HG03558 (cell line): ENCODE measurements at regions not wholly inside any gene's neighbourhood (a gene's known extent, or its start where the extent isn't known, plus 50 kb on each side); places are given as distances from the start of the nearest gene placed in this dataset.

Experiments
- ATAC-seq: cut with Tn5 transposase; IDR thresholded peaks from one replicate; pipeline ENCODE4 v1.9.1; 2021; ENCODE audit warnings: moderate number of reproducible peaks; ENCODE audit not compliant: unreplicated experiment; ENCODE audit errors: extremely low read depth

- no peak for ATAC-seq
Measured at GRCh38 chr21:27196651-27197050, 229.8 kb upstream of the ADAMTS5 start.

- no peak for ATAC-seq
Measured at GRCh38 chr21:27192281-27192949, 225.5 kb upstream of the ADAMTS5 start.

- ATAC-seq, result no peak
Measured at GRCh38 chr21:27190601-27191000, 223.7 kb upstream of the ADAMTS5 start.

- no peak for ATAC-seq
Measured at GRCh38 chr21:27189870-27190269, 223.0 kb upstream of the ADAMTS5 start.

GRCh38 chr21:27173053-27173452, 206.2 kb upstream of the ADAMTS5 start:
- no peak for ATAC-seq

- ATAC-seq, result no peak
Measured at GRCh38 chr21:27171707-27172106, 204.8 kb upstream of the ADAMTS5 start.

GRCh38 chr21:27168084-27168483, 201.2 kb upstream of the ADAMTS5 start:
- no peak for ATAC-seq

GRCh38 chr21:27164208-27165177, 197.6 kb upstream of the ADAMTS5 start:
- ATAC-seq, result no peak

GRCh38 chr21:27158967-27159366, 192.1 kb upstream of the ADAMTS5 start:
- no peak for ATAC-seq

- ATAC-seq, result no peak
Measured at GRCh38 chr21:27157097-27157496, 190.2 kb upstream of the ADAMTS5 start.

GRCh38 chr21:27156666-27157065, 189.8 kb upstream of the ADAMTS5 start:
- no peak for ATAC-seq

- ATAC-seq, result no peak
Measured at GRCh38 chr21:27155130-27155500, 188.2 kb upstream of the ADAMTS5 start.

- ATAC-seq, result no peak
Measured at GRCh38 chr21:27154451-27155129, 187.7 kb upstream of the ADAMTS5 start.

- ATAC-seq, result no peak
Measured at GRCh38 chr21:27152996-27153395, 186.1 kb upstream of the ADAMTS5 start.

- no peak for ATAC-seq
Measured at GRCh38 chr21:27149034-27149433, 182.1 kb upstream of the ADAMTS5 start.

GRCh38 chr21:27146268-27146667, 179.4 kb upstream of the ADAMTS5 start:
- no peak for ATAC-seq

- no peak for ATAC-seq
Measured at GRCh38 chr21:27145134-27145798, 178.4 kb upstream of the ADAMTS5 start.

- no peak for ATAC-seq
Measured at GRCh38 chr21:27143476-27143875, 176.6 kb upstream of the ADAMTS5 start.

- no peak for ATAC-seq
Measured at GRCh38 chr21:27139526-27139925, 172.6 kb upstream of the ADAMTS5 start.

- ATAC-seq, result no peak
Measured at GRCh38 chr21:27134516-27134915, 167.6 kb upstream of the ADAMTS5 start.
